ENCODE measurements at regions not wholly inside any gene's neighbourhood (a gene's known extent, or its start where the extent isn't known, plus 50 kb on each side); places are given as distances from the start of the nearest gene placed in this dataset.

DNA sequence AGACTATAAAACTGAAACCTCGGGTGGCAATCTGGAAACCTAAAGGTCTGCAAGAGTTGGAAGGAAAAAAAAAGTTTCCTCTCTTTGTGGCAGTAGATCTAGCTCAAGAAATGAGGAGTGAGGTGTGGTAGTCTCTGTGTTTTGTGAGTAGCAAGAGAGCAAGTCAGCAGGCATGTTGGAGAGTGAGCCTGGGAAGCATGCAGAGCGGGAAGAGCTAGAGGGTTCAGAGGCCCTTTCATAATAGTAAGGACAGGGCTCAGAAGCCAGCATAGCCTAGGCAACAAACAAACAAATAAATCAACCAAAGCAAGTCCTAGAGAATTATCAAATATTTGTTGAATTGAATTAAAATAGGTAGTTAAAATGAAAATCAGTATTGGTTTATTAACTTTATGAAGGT, 189.7 kb upstream of the CBLB start:
- Mint-ChIP-seq H3K4me3 (ENCODE audit: unreplicated experiment) (no peak overlapping the region), H3K4me1 (ENCODE audit: insufficient read depth, unreplicated experiment) (no peaks in the 10 kb centered on the region), H3K27me3 (ENCODE audit: insufficient read depth, unreplicated experiment) (no peaks in the 10 kb centered on the region), H3K36me3 (ENCODE audit: insufficient read depth, unreplicated experiment) (no peaks in the 10 kb centered on the region), H3K9me3 (ENCODE audit: unreplicated experiment) (peaks cover 9% of the 10 kb centered on the region), H3K27ac (ENCODE audit: low read depth, unreplicated experiment) (no peak overlapping the region)
- no peak for DNase-seq (ENCODE audit: unreplicated experiment)
- BruUV-seq (replicated peaks): no TSS peak
- intact Hi-C loops (cut with micrococcal nuclease): no loop called here
- TF ChIP-seq, protein P1, sequence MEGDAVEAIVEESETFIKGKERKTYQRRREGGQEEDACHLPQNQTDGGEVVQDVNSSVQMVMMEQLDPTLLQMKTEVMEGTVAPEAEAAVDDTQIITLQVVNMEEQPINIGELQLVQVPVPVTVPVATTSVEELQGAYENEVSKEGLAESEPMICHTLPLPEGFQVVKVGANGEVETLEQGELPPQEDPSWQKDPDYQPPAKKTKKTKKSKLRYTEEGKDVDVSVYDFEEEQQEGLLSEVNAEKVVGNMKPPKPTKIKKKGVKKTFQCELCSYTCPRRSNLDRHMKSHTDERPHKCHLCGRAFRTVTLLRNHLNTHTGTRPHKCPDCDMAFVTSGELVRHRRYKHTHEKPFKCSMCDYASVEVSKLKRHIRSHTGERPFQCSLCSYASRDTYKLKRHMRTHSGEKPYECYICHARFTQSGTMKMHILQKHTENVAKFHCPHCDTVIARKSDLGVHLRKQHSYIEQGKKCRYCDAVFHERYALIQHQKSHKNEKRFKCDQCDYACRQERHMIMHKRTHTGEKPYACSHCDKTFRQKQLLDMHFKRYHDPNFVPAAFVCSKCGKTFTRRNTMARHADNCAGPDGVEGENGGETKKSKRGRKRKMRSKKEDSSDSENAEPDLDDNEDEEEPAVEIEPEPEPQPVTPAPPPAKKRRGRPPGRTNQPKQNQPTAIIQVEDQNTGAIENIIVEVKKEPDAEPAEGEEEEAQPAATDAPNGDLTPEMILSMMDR (IDR thresholded peaks at IDR 0.05; ENCODE audit: unreplicated experiment): no peak
- CTCF ChIA-PET: interaction anchor here (0.6 kb wide), 1 partner anchor 76 kb away, joined by 3 read pairs; no protein-coding TSS in a partner anchor
- POLR2A ChIA-PET: no interaction called here

DNA sequence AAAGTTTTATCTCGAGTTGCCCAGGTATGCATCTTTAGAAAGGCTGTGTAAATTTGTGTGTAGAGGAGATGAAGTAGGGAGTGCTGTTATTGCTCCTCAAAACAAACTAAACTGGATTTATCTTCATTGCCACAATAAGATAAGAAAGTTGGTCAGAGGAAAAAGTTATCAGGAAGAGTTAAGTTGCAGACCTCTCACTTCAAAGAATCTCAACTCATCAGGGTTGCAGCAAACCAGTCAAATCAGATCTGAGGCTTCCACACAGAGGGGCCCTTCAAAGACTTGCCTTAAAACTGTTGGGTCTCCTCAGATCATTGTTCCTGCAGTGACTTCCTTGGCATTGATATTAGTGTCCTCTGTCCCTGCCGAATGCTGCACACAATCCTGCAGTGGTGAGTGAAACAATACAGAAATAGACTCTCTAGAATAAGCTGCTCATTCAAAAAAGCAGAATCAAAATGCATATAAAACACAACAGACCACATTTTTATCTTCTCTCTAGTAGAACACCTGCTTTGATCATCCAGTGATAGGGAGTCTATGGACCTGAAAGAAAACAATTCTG, 191.2 kb upstream of the CBLB start:
- intact Hi-C loops (cut with micrococcal nuclease): no loop called here
- Mint-ChIP-seq H3K27ac (ENCODE audit: low read depth, unreplicated experiment) (no peak overlapping the region), H3K4me1 (ENCODE audit: insufficient read depth, unreplicated experiment) (no peaks in the 10 kb centered on the region), H3K4me3 (ENCODE audit: unreplicated experiment) (no peak overlapping the region), H3K9me3 (ENCODE audit: unreplicated experiment) (peaks cover 20% of the 10 kb centered on the region), H3K36me3 (ENCODE audit: insufficient read depth, unreplicated experiment) (no peaks in the 10 kb centered on the region), H3K27me3 (ENCODE audit: insufficient read depth, unreplicated experiment) (no peaks in the 10 kb centered on the region)
- ChIA-PET POLR2A (no interaction called here), CTCF (no interaction called here)
- no TSS peak for BruUV-seq (replicated peaks)
- DNase-seq (ENCODE audit: unreplicated experiment): no peak
- TF ChIP-seq, protein P1 (IDR thresholded peaks at IDR 0.05; ENCODE audit: unreplicated experiment): no peak

DNA sequence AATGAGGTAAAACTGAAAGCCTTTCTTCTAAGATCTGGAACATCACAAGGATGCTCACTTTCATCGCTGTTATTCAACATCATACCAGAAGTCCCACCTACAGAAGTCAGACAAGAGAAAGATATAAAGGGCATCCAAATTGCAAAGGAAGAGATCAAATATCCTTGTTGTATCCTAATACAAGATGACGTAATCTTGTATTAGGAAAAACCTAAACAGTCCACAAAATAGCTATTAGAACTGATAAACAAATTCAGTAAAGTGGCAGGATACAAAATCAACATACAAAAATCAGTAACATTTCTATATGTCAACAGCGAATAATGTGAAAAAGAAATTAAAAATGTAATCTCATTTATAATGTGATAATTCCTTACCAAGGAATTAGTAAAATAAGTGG, 195.1 kb upstream of the CBLB start:
- DNase-seq (ENCODE audit: unreplicated experiment): no peak
- Mint-ChIP-seq H3K9me3 (ENCODE audit: unreplicated experiment) (peaks cover 20% of the 10 kb centered on the region), H3K4me3 (ENCODE audit: unreplicated experiment) (no peak overlapping the region), H3K36me3 (ENCODE audit: insufficient read depth, unreplicated experiment) (no peaks in the 10 kb centered on the region), H3K27me3 (ENCODE audit: insufficient read depth, unreplicated experiment) (no peaks in the 10 kb centered on the region), H3K27ac (ENCODE audit: low read depth, unreplicated experiment) (no peak overlapping the region), H3K4me1 (ENCODE audit: insufficient read depth, unreplicated experiment) (no peaks in the 10 kb centered on the region)
- POLR2A ChIA-PET: no interaction called here
- intact Hi-C loops (cut with micrococcal nuclease): no loop called here
- TF ChIP-seq, protein P1 (IDR thresholded peaks at IDR 0.05; ENCODE audit: unreplicated experiment): no peak
- no TSS peak for BruUV-seq (replicated peaks)
- CTCF ChIA-PET: no interaction called here

DNA sequence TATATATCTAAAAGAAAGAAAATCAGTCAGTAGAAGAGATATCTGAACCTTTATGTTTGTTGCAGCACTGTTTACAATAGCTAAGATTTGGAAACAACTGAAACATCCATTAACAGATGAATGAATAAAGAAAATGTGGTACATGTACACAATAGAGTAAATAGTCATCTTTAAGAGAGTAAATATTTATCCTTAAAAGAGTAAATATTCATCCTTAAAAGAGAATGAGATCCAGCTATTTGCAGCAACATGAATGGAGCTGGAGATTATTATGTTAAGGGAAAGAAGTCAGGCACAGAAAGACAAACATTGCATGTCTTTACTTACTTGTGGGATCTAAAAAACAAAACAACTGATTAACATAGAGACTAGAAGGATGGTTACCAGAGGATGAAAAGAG, 197.0 kb upstream of the CBLB start:
- no peaks in the 10 kb centered on the region for H3K4me1 Mint-ChIP-seq (ENCODE audit: insufficient read depth, unreplicated experiment)
- no TSS peak for BruUV-seq (replicated peaks)
- no peak for DNase-seq (ENCODE audit: unreplicated experiment)
- peaks cover 20% of the 10 kb centered on the region for H3K9me3 Mint-ChIP-seq (ENCODE audit: unreplicated experiment)
- H3K36me3 Mint-ChIP-seq (ENCODE audit: insufficient read depth, unreplicated experiment): no peaks in the 10 kb centered on the region
- H3K27ac Mint-ChIP-seq (ENCODE audit: low read depth, unreplicated experiment): no peak overlapping the region
- no peak overlapping the region for H3K4me3 Mint-ChIP-seq (ENCODE audit: unreplicated experiment)
- POLR2A ChIA-PET: no interaction called here
- H3K27me3 Mint-ChIP-seq (ENCODE audit: insufficient read depth, unreplicated experiment): no peaks in the 10 kb centered on the region
- intact Hi-C loops (cut with micrococcal nuclease): no loop called here
- TF ChIP-seq, protein P1 (IDR thresholded peaks at IDR 0.05; ENCODE audit: unreplicated experiment): no peak
- CTCF ChIA-PET: interaction anchor here (0.6 kb wide), 1 partner anchor 44 kb away, joined by 3 read pairs; no protein-coding TSS in a partner anchor
